Loucy (cell line): ENCODE measurements at regions not wholly inside any gene's neighbourhood (a gene's known extent, or its start where the extent isn't known, plus 50 kb on each side); places are given as distances from the start of the nearest gene placed in this dataset.

Experiments
- H2AFZ ChIP-seq: fragments of 200-600 bp; sonication (generic); 2 replicates; pipeline ENCODE4 v1.6.0; 2016; ENCODE audit warnings: antibody characterized with exemption, mild to moderate bottlenecking, low read length, moderate library complexity
- H3F3A ChIP-seq: fragments of 200-600 bp; 2 replicates; pipeline ENCODE4 v1.6.0; 2016; ENCODE audit warnings: antibody characterized with exemption, low read depth, mild to moderate bottlenecking
- H3K27me3 ChIP-seq: fragments of 200-600 bp; sonication (generic); 2 replicates; pipeline ENCODE4 v1.6.1; 2014; ENCODE audit warnings: low read length, mild to moderate bottlenecking; ENCODE audit not compliant: insufficient read depth, poor library complexity, severe bottlenecking
- H3K36me3 ChIP-seq: fragments of 200-600 bp; sonication (generic); 2 replicates; pipeline ENCODE4 v1.6.1; 2016; ENCODE audit warnings: low read length; ENCODE audit not compliant: insufficient read depth
- H3K4me1 ChIP-seq: fragments of 200-600 bp; sonication (generic); 2 replicates; pipeline ENCODE4 v1.5.1; 2014; ENCODE audit warnings: low read length, mild to moderate bottlenecking; ENCODE audit not compliant: insufficient read depth, poor library complexity, severe bottlenecking
- H3K4me2 ChIP-seq: fragments of 200-600 bp; sonication (generic); 2 replicates; pipeline ENCODE4 v1.6.0; 2014; ENCODE audit warnings: antibody characterized with exemption, low read length, low read depth, mild to moderate bottlenecking; ENCODE audit not compliant: poor library complexity, severe bottlenecking
- H3K4me3 ChIP-seq: fragments of 200-600 bp; sonication (generic); 2 replicates; pipeline ENCODE4 v1.5.1; 2014; ENCODE audit warnings: low read length, mild to moderate bottlenecking, mixed read lengths; ENCODE audit not compliant: poor library complexity, severe bottlenecking
- H3K79me2 ChIP-seq: fragments of 200-600 bp; sonication (generic); 2 replicates; pipeline ENCODE4 v1.6.1; 2014; ENCODE audit warnings: low read length; ENCODE audit not compliant: insufficient read depth
- H3K9ac ChIP-seq: fragments of 200-600 bp; sonication (generic); 2 replicates; pipeline ENCODE4 v1.6.0; 2014; ENCODE audit warnings: mild to moderate bottlenecking, low read depth, low read length, moderate library complexity; ENCODE audit not compliant: poor library complexity, severe bottlenecking
- H3K9me2 ChIP-seq: fragments of 200-600 bp; sonication (generic); replicated peaks from 2 replicates; pipeline ENCODE4 v1.6.1; 2016; ENCODE audit warnings: low read depth, low read length, mixed read lengths
- H3K9me3 ChIP-seq: fragments of 200-600 bp; sonication (generic); 2 replicates; pipeline ENCODE4 v1.6.1; 2014; ENCODE audit warnings: mild to moderate bottlenecking, antibody characterized with exemption, low read length, low read depth; ENCODE audit not compliant: insufficient read depth
- H4K20me1 ChIP-seq: fragments of 200-600 bp; sonication (generic); 2 replicates; pipeline ENCODE4 v1.6.0; 2014; ENCODE audit warnings: antibody characterized with exemption, low read length, mild to moderate bottlenecking; ENCODE audit not compliant: insufficient read depth, poor library complexity, severe bottlenecking
- EZH2phosphoT487 ChIP-seq: fragments of 200-600 bp; IDR thresholded peaks from 2 replicates; pipeline ENCODE4 v1.6.1; 2018; ENCODE audit warnings: antibody characterized with exemption, mild to moderate bottlenecking, moderate library complexity, borderline replicate concordance
- TF ChIP-seq, protein P1 (sequence below): fragments of 200-600 bp; sonication (generic); conservative IDR thresholded peaks from 2 replicates; pipeline ENCODE4 v1.5.1; 2014; ENCODE audit warnings: mild to moderate bottlenecking, antibody characterized with exemption, low read length

DNA sequence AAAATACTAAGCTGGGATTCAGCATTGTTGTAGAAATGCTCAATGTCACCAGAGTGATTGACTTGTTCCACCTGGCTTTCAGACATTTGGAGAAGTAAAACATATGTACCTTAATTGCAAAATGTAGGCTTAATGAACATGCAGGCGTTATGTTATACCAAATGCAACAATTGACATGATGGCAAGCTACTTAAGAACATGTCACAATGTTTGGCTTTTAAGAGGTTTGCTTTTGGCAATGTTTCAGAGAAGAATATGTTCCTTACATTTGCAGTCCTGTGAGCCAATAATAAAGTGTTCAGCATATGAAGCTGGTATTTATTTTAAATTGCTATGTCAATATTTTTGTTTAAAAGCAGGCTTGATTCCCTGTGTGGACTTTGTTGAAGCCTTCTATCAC is 111.7 kb upstream of the NUDT12 start:
- no peaks in the 10 kb centered on the region for H3K36me3 ChIP-seq
- H3K27me3 ChIP-seq = no peaks in the 10 kb centered on the region
- H3K79me2 ChIP-seq = no peaks in the 10 kb centered on the region
- no peak overlapping the region for H3K9ac ChIP-seq
- H2AFZ ChIP-seq = no peak overlapping the region
- H4K20me1 ChIP-seq = no peaks in the 10 kb centered on the region
- H3K4me3 ChIP-seq = no peak overlapping the region
- TF ChIP-seq, protein P1, sequence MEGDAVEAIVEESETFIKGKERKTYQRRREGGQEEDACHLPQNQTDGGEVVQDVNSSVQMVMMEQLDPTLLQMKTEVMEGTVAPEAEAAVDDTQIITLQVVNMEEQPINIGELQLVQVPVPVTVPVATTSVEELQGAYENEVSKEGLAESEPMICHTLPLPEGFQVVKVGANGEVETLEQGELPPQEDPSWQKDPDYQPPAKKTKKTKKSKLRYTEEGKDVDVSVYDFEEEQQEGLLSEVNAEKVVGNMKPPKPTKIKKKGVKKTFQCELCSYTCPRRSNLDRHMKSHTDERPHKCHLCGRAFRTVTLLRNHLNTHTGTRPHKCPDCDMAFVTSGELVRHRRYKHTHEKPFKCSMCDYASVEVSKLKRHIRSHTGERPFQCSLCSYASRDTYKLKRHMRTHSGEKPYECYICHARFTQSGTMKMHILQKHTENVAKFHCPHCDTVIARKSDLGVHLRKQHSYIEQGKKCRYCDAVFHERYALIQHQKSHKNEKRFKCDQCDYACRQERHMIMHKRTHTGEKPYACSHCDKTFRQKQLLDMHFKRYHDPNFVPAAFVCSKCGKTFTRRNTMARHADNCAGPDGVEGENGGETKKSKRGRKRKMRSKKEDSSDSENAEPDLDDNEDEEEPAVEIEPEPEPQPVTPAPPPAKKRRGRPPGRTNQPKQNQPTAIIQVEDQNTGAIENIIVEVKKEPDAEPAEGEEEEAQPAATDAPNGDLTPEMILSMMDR = no peak
- no peak for TF ChIP-seq EZH2phosphoT487
- H3F3A ChIP-seq = no peaks in the 10 kb centered on the region
- no peaks in the 10 kb centered on the region for H3K9me2 ChIP-seq
- no peaks in the 10 kb centered on the region for H3K9me3 ChIP-seq
- no peak overlapping the region for H3K4me2 ChIP-seq
- no peaks in the 10 kb centered on the region for H3K4me1 ChIP-seq

DNA sequence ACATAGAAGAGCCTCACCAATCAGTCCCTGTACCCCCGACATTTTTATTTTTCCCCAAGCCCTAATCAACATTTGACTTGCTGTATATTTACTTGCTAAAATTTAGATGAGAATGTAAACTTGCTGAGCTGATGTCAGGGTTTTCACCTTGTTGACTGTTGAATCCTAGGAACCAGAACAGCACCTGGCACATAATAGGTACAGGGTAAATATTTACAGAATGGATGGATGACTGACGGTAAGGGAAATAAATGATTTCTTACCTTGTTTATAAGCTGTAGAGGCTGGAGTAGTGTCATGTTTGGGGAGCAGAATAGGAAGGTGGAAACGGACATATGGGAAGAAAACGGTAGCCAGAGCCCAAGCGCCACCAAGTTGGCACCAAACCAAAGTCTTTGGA is 107.0 kb upstream of the NUDT12 start:
- no peak overlapping the region for H3K9ac ChIP-seq
- H3K36me3 ChIP-seq = no peaks in the 10 kb centered on the region
- H3K4me1 ChIP-seq = no peaks in the 10 kb centered on the region
- H4K20me1 ChIP-seq = no peaks in the 10 kb centered on the region
- no peaks in the 10 kb centered on the region for H3K79me2 ChIP-seq
- TF ChIP-seq, protein P1 = no peak
- no peak for TF ChIP-seq EZH2phosphoT487
- H3K9me3 ChIP-seq = no peaks in the 10 kb centered on the region
- H3F3A ChIP-seq = no peaks in the 10 kb centered on the region
- no peaks in the 10 kb centered on the region for H3K9me2 ChIP-seq
- no peak overlapping the region for H2AFZ ChIP-seq
- no peaks in the 10 kb centered on the region for H3K27me3 ChIP-seq
- no peak overlapping the region for H3K4me2 ChIP-seq
- H3K4me3 ChIP-seq = no peak overlapping the region

DNA sequence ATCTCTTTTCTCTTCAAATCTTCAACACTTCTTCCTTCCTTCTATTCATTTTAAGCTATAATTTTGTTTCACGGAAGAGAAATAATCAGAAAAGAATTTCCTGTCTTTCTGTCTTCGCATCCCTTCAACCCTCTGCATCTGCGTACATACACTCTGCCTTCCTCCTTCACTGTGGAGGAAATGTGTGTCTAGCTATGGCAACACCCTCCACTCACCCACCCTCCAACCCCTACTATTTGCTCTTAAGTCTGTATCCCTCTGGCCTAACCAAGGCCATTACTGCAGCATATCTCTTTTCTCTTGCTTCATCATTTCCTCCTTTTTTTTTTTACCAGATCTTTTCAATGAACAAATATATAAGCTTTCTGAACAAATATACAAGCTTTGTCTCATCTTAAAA is 105.7 kb upstream of the NUDT12 start:
- TF ChIP-seq, protein P1 = no peak
- TF ChIP-seq EZH2phosphoT487 = no peak
- no peak overlapping the region for H3K4me3 ChIP-seq

More for the DNA sequence above, 105.7 kb upstream of the NUDT12 start:
- no peaks in the 10 kb centered on the region for H3K27me3 ChIP-seq
- H3K4me1 ChIP-seq = no peaks in the 10 kb centered on the region
- H3F3A ChIP-seq = no peaks in the 10 kb centered on the region
- no peak overlapping the region for H2AFZ ChIP-seq
- no peaks in the 10 kb centered on the region for H3K79me2 ChIP-seq
- no peaks in the 10 kb centered on the region for H3K9me2 ChIP-seq
- no peak overlapping the region for H3K4me2 ChIP-seq
- H3K9ac ChIP-seq = no peak overlapping the region
- H3K36me3 ChIP-seq = no peaks in the 10 kb centered on the region
- H4K20me1 ChIP-seq = no peaks in the 10 kb centered on the region
- no peaks in the 10 kb centered on the region for H3K9me3 ChIP-seq
